Choroid plexus epithelial cell (primary cell): ENCODE measurements at regions not wholly inside any gene's neighbourhood (a gene's known extent, or its start where the extent isn't known, plus 50 kb on each side); places are given as distances from the start of the nearest gene placed in this dataset.

Experiments used
- DNase-seq: peaks from one replicate; pipeline ENCODE4 v3.0.0-alpha.2; 2010; ENCODE audit warnings: low read depth
- H3K4me3 ChIP-seq: 2 replicates; pipeline ENCODE4 v1.5.1; 2011; ENCODE audit warnings: low read depth, mild to moderate bottlenecking, control low read depth, low read length, moderate library complexity
- TF ChIP-seq, protein P1 (sequence below): conservative IDR thresholded peaks from 2 replicates; pipeline ENCODE4 v1.5.1; 2011; ENCODE audit warnings: low read depth, mild to moderate bottlenecking, control low read depth, inconsistent platforms, low read length, moderate library complexity

DNA sequence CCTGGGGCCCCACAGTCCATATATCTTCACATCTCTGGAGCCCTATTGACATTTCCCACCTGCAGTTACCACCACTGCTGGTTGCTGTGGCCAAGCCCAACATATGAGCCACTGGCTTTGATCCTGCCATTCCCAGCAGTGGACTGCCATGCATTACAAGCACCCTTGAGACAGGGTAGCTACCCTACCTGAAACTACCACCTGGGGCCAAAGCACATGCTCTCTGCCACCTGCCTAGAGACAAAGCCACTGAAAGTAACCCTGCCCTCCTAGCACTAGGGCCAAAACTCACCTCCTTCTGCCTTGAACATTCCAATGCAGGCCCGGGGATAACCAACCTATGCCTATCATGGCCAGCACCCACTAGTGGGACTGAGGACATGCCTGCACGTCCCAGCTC is 255.5 kb upstream of the KHDRBS2 start:
- TF ChIP-seq, protein P1, sequence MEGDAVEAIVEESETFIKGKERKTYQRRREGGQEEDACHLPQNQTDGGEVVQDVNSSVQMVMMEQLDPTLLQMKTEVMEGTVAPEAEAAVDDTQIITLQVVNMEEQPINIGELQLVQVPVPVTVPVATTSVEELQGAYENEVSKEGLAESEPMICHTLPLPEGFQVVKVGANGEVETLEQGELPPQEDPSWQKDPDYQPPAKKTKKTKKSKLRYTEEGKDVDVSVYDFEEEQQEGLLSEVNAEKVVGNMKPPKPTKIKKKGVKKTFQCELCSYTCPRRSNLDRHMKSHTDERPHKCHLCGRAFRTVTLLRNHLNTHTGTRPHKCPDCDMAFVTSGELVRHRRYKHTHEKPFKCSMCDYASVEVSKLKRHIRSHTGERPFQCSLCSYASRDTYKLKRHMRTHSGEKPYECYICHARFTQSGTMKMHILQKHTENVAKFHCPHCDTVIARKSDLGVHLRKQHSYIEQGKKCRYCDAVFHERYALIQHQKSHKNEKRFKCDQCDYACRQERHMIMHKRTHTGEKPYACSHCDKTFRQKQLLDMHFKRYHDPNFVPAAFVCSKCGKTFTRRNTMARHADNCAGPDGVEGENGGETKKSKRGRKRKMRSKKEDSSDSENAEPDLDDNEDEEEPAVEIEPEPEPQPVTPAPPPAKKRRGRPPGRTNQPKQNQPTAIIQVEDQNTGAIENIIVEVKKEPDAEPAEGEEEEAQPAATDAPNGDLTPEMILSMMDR: no peak

DNA sequence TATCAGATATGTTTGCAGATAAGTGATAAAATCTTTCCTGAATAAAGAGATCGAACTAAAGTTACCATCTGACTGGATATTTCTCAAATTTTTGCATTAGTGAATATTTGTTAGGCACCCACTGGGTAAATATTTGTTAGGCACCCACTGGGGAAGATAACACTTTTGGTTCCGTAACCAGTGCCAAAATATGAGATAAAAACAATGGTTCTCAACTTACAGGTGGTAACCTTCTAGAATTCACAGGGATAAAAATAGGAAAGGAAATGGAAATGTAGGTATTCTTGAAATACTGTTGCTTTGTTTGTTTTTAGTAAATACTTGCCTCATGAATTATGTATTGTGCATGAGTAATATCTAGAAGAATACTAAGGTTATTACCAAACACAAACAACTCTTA is 245.0 kb upstream of the KHDRBS2 start:
- no peak overlapping the region for H3K4me3 ChIP-seq
- no peak for DNase-seq
- TF ChIP-seq, protein P1: no peak

More for the DNA sequence above, 255.5 kb upstream of the KHDRBS2 start:
- no peak overlapping the region for H3K4me3 ChIP-seq
- DNase-seq: no peak

DNA sequence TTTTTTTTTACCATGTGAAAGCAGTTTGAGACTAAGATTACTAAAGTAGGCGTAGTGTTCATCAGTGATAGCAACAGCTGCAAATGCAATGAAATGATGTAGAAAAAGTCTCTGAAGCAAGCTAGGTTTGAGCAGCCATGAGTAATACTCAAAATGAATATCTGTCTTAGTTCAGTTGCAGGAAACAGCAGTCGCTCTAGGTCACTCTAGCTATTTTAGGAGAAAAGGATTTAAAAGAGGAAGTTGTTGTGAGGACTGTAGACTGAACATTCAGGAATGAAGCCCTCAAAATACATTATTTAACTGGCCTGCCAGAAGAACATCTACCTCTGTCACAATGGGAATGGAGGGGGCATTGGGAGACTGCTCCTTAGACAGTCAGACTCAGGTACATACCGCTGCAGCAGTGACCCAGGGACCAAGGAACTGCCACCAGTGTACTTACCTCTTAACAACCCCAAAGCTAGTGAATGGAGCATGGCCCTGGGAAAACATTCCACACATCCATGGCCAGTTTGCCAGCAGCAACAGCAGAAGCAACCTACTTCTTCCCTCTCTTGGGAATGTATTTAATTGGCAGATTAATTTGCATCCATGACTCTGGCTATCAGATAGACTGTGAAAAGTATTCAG is 243.0 kb upstream of the KHDRBS2 start:
- H3K4me3 ChIP-seq: no peak overlapping the region
- TF ChIP-seq, protein P1: no peak
- no peak for DNase-seq

DNA sequence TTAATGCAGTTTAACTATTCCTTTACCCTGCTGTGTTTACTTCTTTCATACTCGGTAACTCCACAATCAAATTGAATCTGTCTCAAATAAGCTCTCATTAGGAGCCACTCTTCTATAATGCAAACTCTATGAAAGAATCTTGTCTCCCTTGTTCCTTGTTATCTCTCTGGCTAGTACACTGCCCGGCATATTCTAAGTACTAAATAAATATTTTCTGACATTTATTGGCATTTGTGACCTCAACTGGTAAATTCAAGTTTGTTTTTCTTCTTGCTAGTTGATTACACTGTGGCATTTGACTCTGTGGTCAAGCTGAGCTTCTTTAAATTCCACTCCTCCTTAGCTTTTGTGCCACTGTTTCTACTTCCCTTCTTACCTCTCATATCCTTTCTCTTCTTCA is 237.6 kb upstream of the KHDRBS2 start:
- DNase-seq: no peak
- TF ChIP-seq, protein P1: no peak
- H3K4me3 ChIP-seq: no peak overlapping the region

DNA sequence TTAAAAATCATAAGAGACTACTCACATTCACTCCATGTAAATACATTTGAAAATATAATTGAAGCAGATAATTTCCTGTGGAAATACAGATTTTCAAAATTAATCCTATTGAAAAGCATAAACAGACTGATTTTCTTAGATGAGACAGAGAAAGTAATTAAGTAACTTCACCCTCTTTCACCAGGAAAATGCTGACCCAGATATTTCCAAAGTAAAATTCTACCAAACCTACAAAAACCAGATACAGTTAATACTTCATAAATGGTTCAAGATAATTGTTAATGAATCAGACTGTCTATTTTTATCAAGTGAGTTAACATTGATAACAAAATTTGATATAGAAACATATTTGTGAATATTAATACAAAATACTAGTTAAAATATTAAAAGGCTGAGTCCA is 233.5 kb upstream of the KHDRBS2 start:
- H3K4me3 ChIP-seq: no peak overlapping the region
- no peak for DNase-seq
- TF ChIP-seq, protein P1: no peak

DNA sequence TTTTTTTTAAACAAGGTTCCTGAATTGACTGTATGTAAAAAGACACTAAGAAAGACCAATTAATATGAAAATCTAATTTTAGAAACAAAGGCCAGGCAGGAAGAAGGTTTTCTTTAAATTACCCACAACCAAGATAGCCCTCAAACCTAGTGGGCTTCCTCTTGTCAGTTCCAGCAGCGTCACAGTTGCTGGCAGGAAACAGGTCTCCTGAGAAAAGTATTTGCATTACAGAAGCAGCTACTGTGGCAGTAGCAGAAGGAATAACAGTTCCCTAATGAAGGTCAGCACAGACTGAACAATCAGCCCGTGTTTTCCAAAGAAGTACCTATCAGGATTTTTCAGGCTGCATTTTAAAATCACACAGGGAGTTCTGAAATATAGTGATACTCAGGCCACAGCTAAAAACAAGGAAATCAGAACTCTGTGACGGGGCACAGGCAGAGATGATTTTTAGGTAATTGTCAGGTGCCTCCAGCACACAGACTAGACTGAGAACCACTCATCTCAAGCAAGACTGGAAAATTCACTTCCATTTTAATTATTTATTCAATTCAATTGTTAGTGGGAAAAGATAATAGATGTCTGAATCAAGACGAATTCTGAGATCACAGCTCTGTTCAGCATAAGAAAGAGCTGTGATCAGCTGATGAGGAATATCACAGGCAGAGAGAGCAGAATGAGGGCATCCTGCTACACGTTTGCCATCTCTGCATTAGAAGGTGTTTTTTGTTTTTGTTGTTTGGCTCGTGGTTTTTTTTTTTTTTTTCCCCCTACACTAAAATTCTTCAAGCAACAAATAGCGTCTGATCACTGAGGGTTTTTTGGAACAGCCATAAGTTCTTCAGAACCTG is 230.5 kb upstream of the KHDRBS2 start:
- no peak overlapping the region for H3K4me3 ChIP-seq
- TF ChIP-seq, protein P1: no peak

More for the DNA sequence above, 230.5 kb upstream of the KHDRBS2 start:
- DNase-seq: no peak
